ENCODE measurements at regions not wholly inside any gene's neighbourhood (a gene's known extent, or its start where the extent isn't known, plus 50 kb on each side); places are given as distances from the start of the nearest gene placed in this dataset.

- TF ChIP-seq MAX (IDR thresholded peaks at IDR 0.05) (no peak), EP300 (IDR thresholded peaks at IDR 0.05; ENCODE audit: borderline replicate concordance) (no peak), CREB1 (IDR thresholded peaks at IDR 0.05; ENCODE audit: low read depth) (no peak)
Measured at GRCh38 chr11:91596111-91596510, 628.5 kb upstream of the FAT3 start.

GRCh38 chr11:91591021-91591420 is 633.6 kb upstream of the FAT3 start:
- no peak for TF ChIP-seq TEAD4 (IDR thresholded peaks at IDR 0.05)
- no peak for TF ChIP-seq YY1 (IDR thresholded peaks at IDR 0.05; ENCODE audit: low read depth)
- TF ChIP-seq EGR1 (IDR thresholded peaks at IDR 0.05), result no peak
- TF ChIP-seq REST (IDR thresholded peaks at IDR 0.05; ENCODE audit: low read depth), result no peak
- no peak for TF ChIP-seq EP300 (IDR thresholded peaks at IDR 0.05; ENCODE audit: borderline replicate concordance)
- TF ChIP-seq TCF12 (IDR thresholded peaks at IDR 0.05; ENCODE audit: low read depth), result no peak
- TF ChIP-seq NFIC (IDR thresholded peaks at IDR 0.05), result no peak
- no peak for TF ChIP-seq MAX (IDR thresholded peaks at IDR 0.05)
- TF ChIP-seq CREB1 (IDR thresholded peaks at IDR 0.05; ENCODE audit: low read depth), result no peak
- TF ChIP-seq FOXM1 (IDR thresholded peaks at IDR 0.05; ENCODE audit: borderline replicate concordance, low read depth), result no peak
- no peak for TF ChIP-seq CEBPB (IDR thresholded peaks at IDR 0.05)
- no peak for TF ChIP-seq USF1 (IDR thresholded peaks at IDR 0.05)
- no peak for TF ChIP-seq ZBTB7A (IDR thresholded peaks at IDR 0.05; ENCODE audit: low read depth)
- TF ChIP-seq RAD21 (IDR thresholded peaks at IDR 0.05; ENCODE audit: low read depth), result no peak
- no peak for TF ChIP-seq TAF1 (IDR thresholded peaks at IDR 0.05; ENCODE audit: low read depth)

DNA sequence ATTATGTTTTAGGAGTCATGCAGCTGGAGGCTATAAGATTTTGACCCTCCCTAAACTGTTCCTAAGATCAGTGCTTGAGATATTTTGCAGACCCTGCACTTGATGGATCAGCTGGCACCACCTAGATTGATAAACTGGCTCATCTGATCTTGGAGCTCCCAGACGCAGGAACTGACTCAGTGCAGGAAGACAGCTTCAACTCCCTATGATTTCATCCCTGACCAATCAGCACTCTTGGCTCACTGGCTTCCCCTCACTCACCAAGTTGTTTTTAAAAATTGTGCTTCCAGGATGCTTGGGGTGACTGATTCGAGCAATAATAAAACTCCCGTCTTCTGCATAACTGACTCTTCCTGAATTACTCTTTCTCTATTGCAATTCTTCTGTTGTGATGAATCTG is 637.5 kb upstream of the FAT3 start:
- TF ChIP-seq TAF1 (IDR thresholded peaks at IDR 0.05; ENCODE audit: low read depth) (no peak), NFIC (IDR thresholded peaks at IDR 0.05) (no peak), CEBPB (IDR thresholded peaks at IDR 0.05) (no peak), USF1 (IDR thresholded peaks at IDR 0.05) (no peak), TCF12 (IDR thresholded peaks at IDR 0.05; ENCODE audit: low read depth) (no peak), MAX (IDR thresholded peaks at IDR 0.05) (no peak), YY1 (IDR thresholded peaks at IDR 0.05; ENCODE audit: low read depth) (no peak), CREB1 (IDR thresholded peaks at IDR 0.05; ENCODE audit: low read depth) (no peak), FOXM1 (IDR thresholded peaks at IDR 0.05; ENCODE audit: borderline replicate concordance, low read depth) (no peak), REST (IDR thresholded peaks at IDR 0.05; ENCODE audit: low read depth) (no peak), EGR1 (IDR thresholded peaks at IDR 0.05) (no peak), TEAD4 (IDR thresholded peaks at IDR 0.05) (no peak), RAD21 (IDR thresholded peaks at IDR 0.05; ENCODE audit: low read depth) (no peak), ZBTB7A (IDR thresholded peaks at IDR 0.05; ENCODE audit: low read depth) (no peak)

- TF ChIP-seq EGR1 (IDR thresholded peaks at IDR 0.05) (no peak), CEBPB (IDR thresholded peaks at IDR 0.05) (no peak), TAF1 (IDR thresholded peaks at IDR 0.05; ENCODE audit: low read depth) (no peak), REST (IDR thresholded peaks at IDR 0.05; ENCODE audit: low read depth) (no peak), MAX (IDR thresholded peaks at IDR 0.05) (no peak), CREB1 (IDR thresholded peaks at IDR 0.05; ENCODE audit: low read depth) (no peak)
Measured at GRCh38 chr11:91585035-91585801, 639.4 kb upstream of the FAT3 start.

All from Ishikawa (cell line).